ENCODE measurements at regions not wholly inside any gene's neighbourhood (a gene's known extent, or its start where the extent isn't known, plus 50 kb on each side); places are given as distances from the start of the nearest gene placed in this dataset.

- Histone ChIP-seq H3K4me1 (ENCODE audit: insufficient read depth, insufficient read length) (no peaks in the 10 kb centered on the region), H3K4me3 (ENCODE audit: insufficient read length, low read depth) (no peak overlapping the region), H3K36me3 (ENCODE audit: insufficient read depth, insufficient read length, low read length) (no peaks in the 10 kb centered on the region), H3K9ac (ENCODE audit: insufficient read length, low read depth) (no peak overlapping the region), H3K9me3 (ENCODE audit: insufficient read depth, low read length) (no peaks in the 10 kb centered on the region; the same call in 1 of the 2 replicates), H3K27me3 (ENCODE audit: insufficient read depth, insufficient read length) (no peaks in the 10 kb centered on the region)
- DNase-seq (ENCODE audit: low read depth, low spot score), result no peak
- TF ChIP-seq ZNF274 (IDR thresholded peaks at IDR 0.05; ENCODE audit: low read depth, low read length) (no peak), YY1 (IDR thresholded peaks at IDR 0.05; ENCODE audit: insufficient read depth, insufficient read length) (no peak), SUZ12 (IDR thresholded peaks at IDR 0.05; ENCODE audit: extremely low read depth, insufficient read depth, insufficient read length) (no peak)
These were observed 2731.9 kb downstream of the ARAP2 start for GRCh38 chr4:33512397-33512796.

GRCh38 chr4:33518856-33519255, 2725.5 kb downstream of the ARAP2 start:
- Histone ChIP-seq H3K27me3 (ENCODE audit: insufficient read depth, insufficient read length) (no peaks in the 10 kb centered on the region), H3K4me3 (ENCODE audit: insufficient read length, low read depth) (no peak overlapping the region), H3K4me1 (ENCODE audit: insufficient read depth, insufficient read length) (no peaks in the 10 kb centered on the region), H3K9ac (ENCODE audit: insufficient read length, low read depth) (no peak overlapping the region), H3K36me3 (ENCODE audit: insufficient read depth, insufficient read length, low read length) (no peaks in the 10 kb centered on the region), H3K9me3 (ENCODE audit: insufficient read depth, low read length) (no peaks in the 10 kb centered on the region)
- DNase-seq (ENCODE audit: low read depth, low spot score), result no peak
- TF ChIP-seq YY1 (IDR thresholded peaks at IDR 0.05; ENCODE audit: insufficient read depth, insufficient read length) (no peak), ZNF274 (IDR thresholded peaks at IDR 0.05; ENCODE audit: low read depth, low read length) (no peak), SUZ12 (IDR thresholded peaks at IDR 0.05; ENCODE audit: extremely low read depth, insufficient read depth, insufficient read length) (no peak)

GRCh38 chr4:33532821-33533220, 2711.5 kb downstream of the ARAP2 start:
- no peak for DNase-seq (ENCODE audit: low read depth, low spot score)
- TF ChIP-seq YY1 (IDR thresholded peaks at IDR 0.05; ENCODE audit: insufficient read depth, insufficient read length), result no peak
- Histone ChIP-seq H3K9me3 (ENCODE audit: insufficient read depth, low read length) (no peaks in the 10 kb centered on the region), H3K27me3 (ENCODE audit: insufficient read depth, insufficient read length) (no peaks in the 10 kb centered on the region), H3K4me1 (ENCODE audit: insufficient read depth, insufficient read length) (no peaks in the 10 kb centered on the region), H3K36me3 (ENCODE audit: insufficient read depth, insufficient read length, low read length) (no peaks in the 10 kb centered on the region), H3K4me3 (ENCODE audit: insufficient read length, low read depth) (no peak overlapping the region), H3K9ac (ENCODE audit: insufficient read length, low read depth) (no peak overlapping the region)

- no peak for TF ChIP-seq YY1 (IDR thresholded peaks at IDR 0.05; ENCODE audit: insufficient read depth, insufficient read length)
- no peak for TF ChIP-seq ZNF274 (IDR thresholded peaks at IDR 0.05; ENCODE audit: low read depth, low read length)
- no peak for TF ChIP-seq SUZ12 (IDR thresholded peaks at IDR 0.05; ENCODE audit: extremely low read depth, insufficient read depth, insufficient read length)
- no peak overlapping the region for H3K4me3 ChIP-seq (ENCODE audit: insufficient read length, low read depth)
- H3K9ac ChIP-seq (ENCODE audit: insufficient read length, low read depth), result no peak overlapping the region
- H3K27me3 ChIP-seq (ENCODE audit: insufficient read depth, insufficient read length), result no peaks in the 10 kb centered on the region
- no peaks in the 10 kb centered on the region for H3K9me3 ChIP-seq (ENCODE audit: insufficient read depth, low read length)
- no peaks in the 10 kb centered on the region for H3K4me1 ChIP-seq (ENCODE audit: insufficient read depth, insufficient read length)
- no peak for DNase-seq (ENCODE audit: low read depth, low spot score)
- no peaks in the 10 kb centered on the region for H3K36me3 ChIP-seq (ENCODE audit: insufficient read depth, insufficient read length, low read length)
These were observed 2707.4 kb downstream of the ARAP2 start for GRCh38 chr4:33536898-33537297.

GRCh38 chr4:33537527-33537926, 2706.8 kb downstream of the ARAP2 start:
- DNase-seq (ENCODE audit: low read depth, low spot score), result no peak
- Histone ChIP-seq H3K27me3 (ENCODE audit: insufficient read depth, insufficient read length) (no peaks in the 10 kb centered on the region), H3K36me3 (ENCODE audit: insufficient read depth, insufficient read length, low read length) (no peaks in the 10 kb centered on the region), H3K4me1 (ENCODE audit: insufficient read depth, insufficient read length) (no peaks in the 10 kb centered on the region), H3K9me3 (ENCODE audit: insufficient read depth, low read length) (no peaks in the 10 kb centered on the region), H3K4me3 (ENCODE audit: insufficient read length, low read depth) (no peak overlapping the region), H3K9ac (ENCODE audit: insufficient read length, low read depth) (no peak overlapping the region)
- TF ChIP-seq ZNF274 (IDR thresholded peaks at IDR 0.05; ENCODE audit: low read depth, low read length) (no peak), SUZ12 (IDR thresholded peaks at IDR 0.05; ENCODE audit: extremely low read depth, insufficient read depth, insufficient read length) (no peak), YY1 (IDR thresholded peaks at IDR 0.05; ENCODE audit: insufficient read depth, insufficient read length) (no peak)

- no peak overlapping the region for H3K9ac ChIP-seq (ENCODE audit: insufficient read length, low read depth)
- no peaks in the 10 kb centered on the region for H3K36me3 ChIP-seq (ENCODE audit: insufficient read depth, insufficient read length, low read length)
- no peaks in the 10 kb centered on the region for H3K9me3 ChIP-seq (ENCODE audit: insufficient read depth, low read length)
- no peak for DNase-seq (ENCODE audit: low read depth, low spot score)
- H3K4me3 ChIP-seq (ENCODE audit: insufficient read length, low read depth), result no peak overlapping the region
- H3K4me1 ChIP-seq (ENCODE audit: insufficient read depth, insufficient read length), result no peaks in the 10 kb centered on the region
- no peaks in the 10 kb centered on the region for H3K27me3 ChIP-seq (ENCODE audit: insufficient read depth, insufficient read length)
- TF ChIP-seq SUZ12 (IDR thresholded peaks at IDR 0.05; ENCODE audit: extremely low read depth, insufficient read depth, insufficient read length) (no peak), YY1 (IDR thresholded peaks at IDR 0.05; ENCODE audit: insufficient read depth, insufficient read length) (no peak), ZNF274 (IDR thresholded peaks at IDR 0.05; ENCODE audit: low read depth, low read length) (no peak)
These were observed 2700.3 kb downstream of the ARAP2 start for GRCh38 chr4:33543941-33544450.

GRCh38 chr4:33551244-33551643, 2693.1 kb downstream of the ARAP2 start:
- no peak overlapping the region for H3K9ac ChIP-seq (ENCODE audit: insufficient read length, low read depth)
- no peaks in the 10 kb centered on the region for H3K27me3 ChIP-seq (ENCODE audit: insufficient read depth, insufficient read length)
- no peaks in the 10 kb centered on the region for H3K9me3 ChIP-seq (ENCODE audit: insufficient read depth, low read length)
- no peaks in the 10 kb centered on the region for H3K36me3 ChIP-seq (ENCODE audit: insufficient read depth, insufficient read length, low read length)
- DNase-seq (ENCODE audit: low read depth, low spot score), result no peak
- H3K4me3 ChIP-seq (ENCODE audit: insufficient read length, low read depth), result no peak overlapping the region
- TF ChIP-seq SUZ12 (IDR thresholded peaks at IDR 0.05; ENCODE audit: extremely low read depth, insufficient read depth, insufficient read length), result no peak
- no peak for TF ChIP-seq YY1 (IDR thresholded peaks at IDR 0.05; ENCODE audit: insufficient read depth, insufficient read length)
- no peak for TF ChIP-seq ZNF274 (IDR thresholded peaks at IDR 0.05; ENCODE audit: low read depth, low read length)
- no peaks in the 10 kb centered on the region for H3K4me1 ChIP-seq (ENCODE audit: insufficient read depth, insufficient read length)

GRCh38 chr4:33561259-33561658, 2683.1 kb downstream of the ARAP2 start:
- Histone ChIP-seq H3K27me3 (ENCODE audit: insufficient read depth, insufficient read length) (no peaks in the 10 kb centered on the region), H3K9me3 (ENCODE audit: insufficient read depth, low read length) (no peaks in the 10 kb centered on the region), H3K9ac (ENCODE audit: insufficient read length, low read depth) (no peak overlapping the region), H3K4me1 (ENCODE audit: insufficient read depth, insufficient read length) (no peaks in the 10 kb centered on the region), H3K4me3 (ENCODE audit: insufficient read length, low read depth) (no peak overlapping the region), H3K36me3 (ENCODE audit: insufficient read depth, insufficient read length, low read length) (no peaks in the 10 kb centered on the region)
- TF ChIP-seq SUZ12 (IDR thresholded peaks at IDR 0.05; ENCODE audit: extremely low read depth, insufficient read depth, insufficient read length) (no peak), ZNF274 (IDR thresholded peaks at IDR 0.05; ENCODE audit: low read depth, low read length) (no peak), YY1 (IDR thresholded peaks at IDR 0.05; ENCODE audit: insufficient read depth, insufficient read length) (no peak)
- no peak for DNase-seq (ENCODE audit: low read depth, low spot score)

All from NT2/D1 (cell line).